SK-N-MC (cell line): ENCODE measurements at regions not wholly inside any gene's neighbourhood (a gene's known extent, or its start where the extent isn't known, plus 50 kb on each side); places are given as distances from the start of the nearest gene placed in this dataset.
"Not testable (repeated sequence)": the region's sequence is repeated elsewhere in the genome, so short reads cannot be mapped to it uniquely, and the experiment has no call there.

Source experiments
- DNase-seq: peaks from one replicate; pipeline ENCODE4 v3.0.0-alpha.2; 2011; ENCODE audit warnings: low read depth, low spot score
- H3K27ac ChIP-seq: fragments of 200-600 bp; sonication (generic); 2 replicates; pipeline ENCODE4 v1.5.1; 2016; ENCODE audit warnings: mixed run types
- H3K36me3 ChIP-seq: fragments of 200-600 bp; sonication (generic); 2 replicates; pipeline ENCODE4 v1.6.1; 2017; ENCODE audit warnings: antibody characterized with exemption, low read length, mixed read lengths; ENCODE audit not compliant: insufficient read depth
- H3K4me3 ChIP-seq: fragments of 200-600 bp; sonication (generic); 2 replicates; pipeline ENCODE4 v1.5.1; 2016
- H3K9ac ChIP-seq: fragments of 200-600 bp; sonication (generic); 2 replicates; pipeline ENCODE4 v1.8.0; 2017; ENCODE audit warnings: mixed run types, mixed read lengths; ENCODE audit not compliant: insufficient read length
- H3K9me3 ChIP-seq: fragments of 200-600 bp; sonication (generic); 2 replicates; pipeline ENCODE4 v1.6.1; 2017; ENCODE audit warnings: low read depth, mild to moderate bottlenecking, antibody characterized with exemption, low read length, moderate library complexity, mixed read lengths
- EZH2 ChIP-seq: fragments of 200-600 bp; sonication (generic); IDR thresholded peaks from one replicate; pipeline ENCODE4 v1.6.1; 2017; ENCODE audit warnings: antibody characterized with exemption
- FOXP2 ChIP-seq: optimal IDR thresholded peaks from 2 replicates; pipeline ENCODE3; 2011; ENCODE audit warnings: mild to moderate bottlenecking, moderate library complexity; ENCODE audit not compliant: insufficient read depth; ENCODE audit errors: extremely low read length, control extremely low read depth
- POLR2AphosphoS5 ChIP-seq: IDR thresholded peaks from 2 replicates; pipeline ENCODE4 v1.6.1; 2012; ENCODE audit warnings: mild to moderate bottlenecking, low read depth, low read length, borderline replicate concordance

- H3K9ac ChIP-seq: no peak overlapping the region
- TF ChIP-seq EZH2: no peak
- TF ChIP-seq POLR2AphosphoS5: no peak
- no peak for TF ChIP-seq FOXP2
- H3K36me3 ChIP-seq: no peaks in the 10 kb centered on the region
- no peak overlapping the region for H3K27ac ChIP-seq
- no peaks in the 10 kb centered on the region for H3K9me3 ChIP-seq
- H3K4me3 ChIP-seq: no peak overlapping the region
- no peak for DNase-seq
These were observed 327.3 kb upstream of the THBS1 start for GRCh38 chr15:39253552-39253951.

GRCh38 chr15:39254181-39254580 is 326.7 kb upstream of the THBS1 start:
- H3K9ac ChIP-seq: no peak overlapping the region
- TF ChIP-seq FOXP2: no peak
- no peak for TF ChIP-seq POLR2AphosphoS5
- TF ChIP-seq EZH2: no peak
- H3K36me3 ChIP-seq: no peaks in the 10 kb centered on the region
- H3K27ac ChIP-seq: no peak overlapping the region
- no peak overlapping the region for H3K4me3 ChIP-seq
- no peaks in the 10 kb centered on the region for H3K9me3 ChIP-seq
- no peak for DNase-seq

DNA sequence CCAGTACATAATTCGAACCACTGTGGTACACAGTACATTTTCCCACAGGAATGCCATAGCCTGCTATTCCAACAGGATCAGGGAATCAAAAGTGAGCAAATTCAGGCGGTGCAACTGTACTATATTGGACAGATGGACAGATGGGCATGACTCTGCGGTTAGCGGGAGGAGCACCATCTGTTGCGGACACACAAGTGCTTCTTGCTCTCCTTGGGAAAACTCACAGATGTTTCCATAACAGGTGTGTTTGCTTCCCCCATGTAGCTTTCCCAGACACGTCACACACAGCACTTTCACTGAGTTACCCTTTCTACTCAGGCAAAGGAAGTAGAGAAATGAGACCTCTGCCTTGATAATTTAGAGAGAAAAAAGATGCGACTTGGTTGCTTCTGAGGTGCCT is 325.1 kb upstream of the THBS1 start:
- Histone ChIP-seq H3K27ac (no peak overlapping the region), H3K36me3 (no peaks in the 10 kb centered on the region), H3K9me3 (no peaks in the 10 kb centered on the region), H3K9ac (no peak overlapping the region), H3K4me3 (no peak overlapping the region)
- no peak for TF ChIP-seq EZH2
- TF ChIP-seq POLR2AphosphoS5: no peak
- no peak for TF ChIP-seq FOXP2
- DNase-seq: no peak

DNA sequence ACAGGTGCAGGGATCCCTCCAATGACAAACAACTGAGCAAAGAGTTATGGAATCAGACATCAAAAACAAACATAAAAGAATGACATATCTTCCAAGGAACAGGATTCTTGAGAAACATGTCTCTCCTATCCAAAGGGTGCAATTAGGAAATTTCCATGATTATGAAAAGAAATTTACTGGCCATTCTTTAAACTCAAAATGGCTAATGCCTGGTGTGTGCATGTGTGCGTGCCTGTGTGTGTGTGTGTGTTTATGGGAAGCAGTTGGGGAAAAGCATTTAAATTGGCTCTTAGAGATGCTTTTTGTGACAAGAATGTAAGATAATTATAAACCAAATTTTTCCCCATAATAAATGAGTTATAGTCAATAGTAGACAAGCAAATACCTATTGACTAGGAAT is 320.5 kb upstream of the THBS1 start:
- TF ChIP-seq POLR2AphosphoS5 (no peak), FOXP2 (no peak)
- H3K9ac ChIP-seq: no peak overlapping the region
- H3K36me3 ChIP-seq: no peaks in the 10 kb centered on the region
- H3K4me3 ChIP-seq: no peak overlapping the region
- no peak overlapping the region for H3K27ac ChIP-seq
- DNase-seq: no peak
- H3K9me3 ChIP-seq: no peaks in the 10 kb centered on the region

- no peak overlapping the region for H3K9ac ChIP-seq
- H3K4me3 ChIP-seq: no peak overlapping the region
- H3K27ac ChIP-seq: no peak overlapping the region
- no peaks in the 10 kb centered on the region for H3K36me3 ChIP-seq
- TF ChIP-seq POLR2AphosphoS5 (no peak), FOXP2 (no peak), EZH2 (no peak)
- DNase-seq: no peak
- no peaks in the 10 kb centered on the region for H3K9me3 ChIP-seq
These were observed 320.1 kb upstream of the THBS1 start for GRCh38 chr15:39260791-39261190.

- not testable (repeated sequence) for DNase-seq, H3K4me3 ChIP-seq, H3K9ac ChIP-seq, H3K27ac ChIP-seq, H3K36me3 ChIP-seq, H3K9me3 ChIP-seq
These were observed 319.3 kb upstream of the THBS1 start for GRCh38 chr15:39261397-39262183.

DNA sequence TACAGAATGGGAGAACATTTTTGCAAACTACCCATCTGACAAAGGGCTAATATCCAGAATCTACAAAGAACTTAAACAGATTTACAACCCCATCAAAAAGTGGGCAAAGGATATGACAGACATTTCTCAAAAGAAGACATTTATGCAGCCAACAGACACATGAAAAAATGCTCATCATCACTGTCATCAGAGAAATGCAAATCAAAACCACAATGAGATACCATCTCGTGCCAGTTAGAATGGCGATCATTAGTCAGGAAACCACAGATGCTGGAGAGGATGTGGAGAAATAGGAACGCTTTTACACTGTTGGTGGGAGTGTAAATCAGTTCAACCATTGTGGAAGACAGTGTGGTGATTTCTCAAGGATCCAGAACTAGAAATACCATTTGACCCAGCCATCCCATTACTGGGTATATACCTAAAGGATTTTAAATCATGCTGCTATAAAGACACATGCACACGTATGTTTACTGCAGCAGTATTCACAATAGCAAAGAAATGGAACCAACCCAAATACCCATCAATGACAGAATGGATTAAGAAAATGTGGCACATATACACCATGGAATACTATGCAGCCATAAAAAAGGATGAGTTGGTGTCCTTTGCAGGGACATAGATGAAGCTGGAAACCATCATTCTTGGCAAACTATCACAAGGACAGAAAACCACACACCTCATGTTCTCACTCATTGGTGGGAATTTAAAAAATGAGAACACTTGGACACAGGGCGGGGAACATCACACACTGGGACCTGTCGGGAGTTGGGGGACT is 317.7 kb upstream of the THBS1 start:
- H3K36me3 ChIP-seq, DNase-seq, H3K9ac ChIP-seq: not testable (repeated sequence)

DNA sequence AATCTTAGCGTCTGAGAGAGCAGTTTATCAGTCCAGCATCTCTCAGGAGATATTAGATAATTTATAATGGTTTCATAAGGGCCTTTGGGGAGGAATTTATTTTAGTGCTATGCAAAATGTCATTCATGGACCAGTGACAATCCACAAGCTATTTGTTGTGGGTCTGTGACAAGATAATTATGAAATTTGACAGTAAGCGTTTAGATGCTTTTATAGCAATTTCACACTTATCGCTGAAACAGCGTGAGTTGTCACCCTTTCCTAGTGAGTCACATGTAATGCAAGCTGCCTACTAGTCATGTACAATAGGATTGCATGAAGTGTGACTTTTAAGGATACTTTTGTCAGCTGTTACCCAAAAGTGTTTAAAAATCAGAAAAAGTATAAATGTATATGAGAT is 315.6 kb upstream of the THBS1 start:
- Histone ChIP-seq H3K36me3 (no peaks in the 10 kb centered on the region), H3K9me3 (no peaks in the 10 kb centered on the region), H3K9ac (no peak overlapping the region), H3K4me3 (no peak overlapping the region), H3K27ac (no peak overlapping the region)
- DNase-seq: no peak
- no peak for TF ChIP-seq POLR2AphosphoS5
- no peak for TF ChIP-seq EZH2

More for the DNA sequence above, 317.7 kb upstream of the THBS1 start:
- not testable (repeated sequence) for H3K9me3 ChIP-seq, H3K27ac ChIP-seq, H3K4me3 ChIP-seq

- H3K9me3 ChIP-seq: no peaks in the 10 kb centered on the region
- no peaks in the 10 kb centered on the region for H3K36me3 ChIP-seq
- H3K4me3 ChIP-seq: no peak overlapping the region
- no peak overlapping the region for H3K9ac ChIP-seq
- DNase-seq: no peak
- no peak overlapping the region for H3K27ac ChIP-seq
- TF ChIP-seq POLR2AphosphoS5: no peak
- no peak for TF ChIP-seq FOXP2
- no peak for TF ChIP-seq EZH2
These were observed 314.0 kb upstream of the THBS1 start for GRCh38 chr15:39266890-39267289.
